Colonic mucosa (tissue), 4 donors: ENCODE measurements at regions not wholly inside any gene's neighbourhood (a gene's known extent, or its start where the extent isn't known, plus 50 kb on each side); places are given as distances from the start of the nearest gene placed in this dataset.

Experiments used
- DNase-seq: peaks from one replicate; pipeline ENCODE4 v3.0.0-alpha.2; 2020
- H3K27ac ChIP-seq: fragments of 200-600 bp; one replicate; pipeline ENCODE4 v1.8.0; 2021
- H3K27me3 ChIP-seq: fragments of 200-600 bp; one replicate; pipeline ENCODE4 v1.8.0; 2021
- H3K36me3 ChIP-seq: fragments of 200-600 bp; one replicate; pipeline ENCODE4 v1.8.0; 2021
- H3K4me1 ChIP-seq: fragments of 200-600 bp; one replicate; pipeline ENCODE4 v1.8.0; 2021; ENCODE audit warnings: mild to moderate bottlenecking
- H3K4me3 ChIP-seq: fragments of 200-600 bp; one replicate; pipeline ENCODE4 v1.8.0; 2021
- H3K9ac ChIP-seq, 2 donors: one replicate each; pipeline ENCODE4 v1.7.0; 2013; ENCODE audit warnings: control low read depth in 2 of 2, low read depth in 2 of 2, low read length in 2 of 2
- H3K9me3 ChIP-seq: fragments of 200-600 bp; one replicate; pipeline ENCODE4 v1.8.0; 2021
- intact Hi-C: fragments of 100-400 bp; cut with DNase I; formaldehyde crosslinking; loops from one replicate; pipeline ENCODE4 v1.14.1; 2022
- TF ChIP-seq, protein P1 (sequence below): fragments of 200-600 bp; IDR thresholded peaks from one replicate; pipeline ENCODE4 v1.8.0; 2022; ENCODE audit warnings: antibody characterized with exemption, mild to moderate bottlenecking
- donor health status: healthy.
- donor health status: DM: no; HTN: no; CAD: no.
- donor health status: DM: no; HTN: no; CAD: no.

DNA sequence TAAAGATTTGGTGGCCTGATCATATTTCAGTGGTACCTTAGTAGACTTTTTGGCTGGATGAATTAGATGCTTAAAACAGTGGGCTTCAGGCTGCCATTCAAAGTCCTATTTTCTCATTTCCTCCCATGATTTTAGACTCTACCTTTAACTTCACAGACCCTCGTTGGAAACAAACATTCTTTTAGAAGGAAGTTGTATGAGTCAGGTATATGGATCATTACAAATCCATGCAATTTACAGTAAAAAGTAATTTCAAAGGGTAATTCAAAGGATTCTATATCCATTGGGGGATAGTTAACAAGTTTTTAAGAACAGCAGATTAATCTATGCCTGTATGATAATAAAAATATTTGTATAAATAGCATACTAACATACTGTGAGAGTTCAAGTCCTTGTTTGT, 216.9 kb upstream of the RRP15 start:
- no peak overlapping the region for H3K4me3 ChIP-seq
- no peaks in the 10 kb centered on the region for H3K36me3 ChIP-seq
- H3K27me3 ChIP-seq, result no peaks in the 10 kb centered on the region
- no peak for DNase-seq
- H3K27ac ChIP-seq, result no peak overlapping the region
- TF ChIP-seq, protein P1, sequence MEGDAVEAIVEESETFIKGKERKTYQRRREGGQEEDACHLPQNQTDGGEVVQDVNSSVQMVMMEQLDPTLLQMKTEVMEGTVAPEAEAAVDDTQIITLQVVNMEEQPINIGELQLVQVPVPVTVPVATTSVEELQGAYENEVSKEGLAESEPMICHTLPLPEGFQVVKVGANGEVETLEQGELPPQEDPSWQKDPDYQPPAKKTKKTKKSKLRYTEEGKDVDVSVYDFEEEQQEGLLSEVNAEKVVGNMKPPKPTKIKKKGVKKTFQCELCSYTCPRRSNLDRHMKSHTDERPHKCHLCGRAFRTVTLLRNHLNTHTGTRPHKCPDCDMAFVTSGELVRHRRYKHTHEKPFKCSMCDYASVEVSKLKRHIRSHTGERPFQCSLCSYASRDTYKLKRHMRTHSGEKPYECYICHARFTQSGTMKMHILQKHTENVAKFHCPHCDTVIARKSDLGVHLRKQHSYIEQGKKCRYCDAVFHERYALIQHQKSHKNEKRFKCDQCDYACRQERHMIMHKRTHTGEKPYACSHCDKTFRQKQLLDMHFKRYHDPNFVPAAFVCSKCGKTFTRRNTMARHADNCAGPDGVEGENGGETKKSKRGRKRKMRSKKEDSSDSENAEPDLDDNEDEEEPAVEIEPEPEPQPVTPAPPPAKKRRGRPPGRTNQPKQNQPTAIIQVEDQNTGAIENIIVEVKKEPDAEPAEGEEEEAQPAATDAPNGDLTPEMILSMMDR, result no peak
- no peaks in the 10 kb centered on the region for H3K4me1 ChIP-seq
- no peaks in the 10 kb centered on the region for H3K9me3 ChIP-seq
- no peak overlapping the region for H3K9ac ChIP-seq
- intact Hi-C loops, result no loop called here

DNA sequence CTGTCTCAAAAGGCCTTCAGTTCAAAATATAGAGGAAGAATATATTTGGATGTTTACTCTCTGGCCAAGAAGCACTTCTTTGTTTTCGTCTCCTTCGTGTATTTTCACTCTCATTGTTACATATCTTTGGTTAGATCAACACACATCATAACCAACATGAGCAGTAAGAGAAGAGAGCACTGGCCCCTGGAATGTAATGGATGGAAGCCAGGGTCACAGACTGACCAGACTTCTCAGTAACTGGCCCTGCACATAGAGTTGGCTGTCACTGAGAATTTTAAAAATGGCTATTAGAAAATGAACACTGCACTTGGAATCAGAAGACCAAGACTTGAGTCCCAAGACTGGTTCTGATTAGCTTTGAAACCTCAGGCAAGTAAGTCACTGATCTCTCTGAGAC, 215.9 kb upstream of the RRP15 start:
- H3K27me3 ChIP-seq, result no peaks in the 10 kb centered on the region
- intact Hi-C loops, result no loop called here
- DNase-seq, result no peak
- H3K4me1 ChIP-seq, result no peaks in the 10 kb centered on the region
- H3K27ac ChIP-seq, result no peak overlapping the region
- no peaks in the 10 kb centered on the region for H3K36me3 ChIP-seq
- H3K4me3 ChIP-seq, result no peak overlapping the region
- H3K9me3 ChIP-seq, result no peaks in the 10 kb centered on the region
- TF ChIP-seq, protein P1, result no peak
- H3K9ac ChIP-seq, result no peak overlapping the region

DNA sequence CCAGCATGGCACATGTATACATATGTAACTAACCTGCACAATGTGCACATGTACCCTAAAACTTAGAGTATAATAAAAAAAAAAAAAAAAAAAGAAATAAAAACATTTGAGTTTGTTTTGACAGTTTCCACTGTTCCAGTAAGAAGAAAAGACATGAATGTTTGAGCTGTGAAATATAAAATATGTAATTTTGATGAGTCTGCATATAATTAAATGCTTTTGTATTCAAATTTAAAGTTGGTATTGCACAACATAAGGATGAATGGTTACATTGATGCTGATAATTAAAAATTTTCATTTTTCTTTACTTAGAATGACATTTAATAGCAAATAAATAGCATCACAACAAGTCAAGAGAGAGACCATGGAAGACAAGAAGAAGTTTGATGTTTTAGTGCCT, 212.0 kb upstream of the RRP15 start:
- Histone ChIP-seq H3K27ac (no peak overlapping the region), H3K4me1 (no peaks in the 10 kb centered on the region), H3K9me3 (no peaks in the 10 kb centered on the region), H3K4me3 (no peak overlapping the region), H3K9ac (no peak overlapping the region), H3K27me3 (no peaks in the 10 kb centered on the region), H3K36me3 (no peaks in the 10 kb centered on the region)
- intact Hi-C loops, result no loop called here
- DNase-seq, result no peak
- TF ChIP-seq, protein P1, result no peak

DNA sequence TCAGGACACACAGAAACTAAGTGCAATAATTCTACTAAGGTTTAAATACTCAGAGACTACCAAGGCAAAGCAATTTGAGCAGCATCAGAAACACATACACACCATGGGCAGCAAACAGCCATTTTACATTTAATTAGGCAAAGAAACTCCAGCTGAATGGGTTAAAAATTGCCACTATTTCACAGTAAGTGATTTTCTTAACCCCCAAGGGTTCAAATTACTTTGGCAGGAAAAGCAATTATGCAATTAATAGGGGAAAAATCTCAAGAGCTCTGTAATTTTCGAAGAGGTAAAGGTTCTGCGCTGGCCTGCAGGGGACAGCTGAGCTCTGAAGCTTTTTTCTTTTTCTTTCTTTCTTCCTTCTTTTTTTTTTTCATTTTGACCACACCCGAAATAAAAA, 206.2 kb upstream of the RRP15 start:
- TF ChIP-seq, protein P1, result no peak
- H3K4me1 ChIP-seq, result no peaks in the 10 kb centered on the region
- intact Hi-C loops, result no loop called here
- H3K4me3 ChIP-seq, result no peak overlapping the region
- H3K9me3 ChIP-seq, result no peaks in the 10 kb centered on the region
- H3K27me3 ChIP-seq, result no peaks in the 10 kb centered on the region
- no peak overlapping the region for H3K27ac ChIP-seq
- no peaks in the 10 kb centered on the region for H3K36me3 ChIP-seq
- DNase-seq, result no peak
- H3K9ac ChIP-seq, result no peak overlapping the region

- no peak overlapping the region for H3K4me3 ChIP-seq
- H3K9me3 ChIP-seq, result no peaks in the 10 kb centered on the region
- intact Hi-C loops, result no loop called here
- TF ChIP-seq, protein P1, result no peak
- no peaks in the 10 kb centered on the region for H3K36me3 ChIP-seq
- H3K9ac ChIP-seq, result no peak overlapping the region
- no peak for DNase-seq
- H3K4me1 ChIP-seq, result no peaks in the 10 kb centered on the region
- H3K27ac ChIP-seq, result no peak overlapping the region
- H3K27me3 ChIP-seq, result no peaks in the 10 kb centered on the region
Measured at GRCh38 chr1:218079347-218079746, 205.7 kb upstream of the RRP15 start.

DNA sequence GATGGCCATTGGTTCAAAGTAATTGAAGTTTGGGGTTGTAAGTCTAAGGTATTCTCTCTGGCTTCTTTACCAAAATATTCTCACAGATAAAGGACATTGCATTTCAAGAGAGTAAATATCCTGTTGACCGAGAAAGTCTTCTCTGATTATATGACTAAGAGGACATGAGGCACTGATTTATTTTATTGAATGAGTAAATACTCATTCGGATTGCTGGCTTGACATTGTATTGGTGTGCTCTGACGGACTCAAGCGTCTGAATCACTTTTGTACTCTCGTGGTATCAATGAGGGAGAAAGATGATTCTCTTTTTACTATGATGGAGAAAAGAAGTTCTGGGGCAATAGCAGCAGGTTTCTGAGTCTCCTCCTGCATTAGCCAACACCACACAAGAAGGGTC, 205.3 kb upstream of the RRP15 start:
- Histone ChIP-seq H3K9ac (no peak overlapping the region), H3K36me3 (no peaks in the 10 kb centered on the region), H3K9me3 (no peaks in the 10 kb centered on the region), H3K27me3 (no peaks in the 10 kb centered on the region), H3K4me3 (no peak overlapping the region), H3K4me1 (no peaks in the 10 kb centered on the region), H3K27ac (no peak overlapping the region)
- intact Hi-C loops, result no loop called here
- TF ChIP-seq, protein P1, result no peak
- DNase-seq, result no peak
